ENCODE measurements at regions not wholly inside any gene's neighbourhood (a gene's known extent, or its start where the extent isn't known, plus 50 kb on each side); places are given as distances from the start of the nearest gene placed in this dataset.

DNA sequence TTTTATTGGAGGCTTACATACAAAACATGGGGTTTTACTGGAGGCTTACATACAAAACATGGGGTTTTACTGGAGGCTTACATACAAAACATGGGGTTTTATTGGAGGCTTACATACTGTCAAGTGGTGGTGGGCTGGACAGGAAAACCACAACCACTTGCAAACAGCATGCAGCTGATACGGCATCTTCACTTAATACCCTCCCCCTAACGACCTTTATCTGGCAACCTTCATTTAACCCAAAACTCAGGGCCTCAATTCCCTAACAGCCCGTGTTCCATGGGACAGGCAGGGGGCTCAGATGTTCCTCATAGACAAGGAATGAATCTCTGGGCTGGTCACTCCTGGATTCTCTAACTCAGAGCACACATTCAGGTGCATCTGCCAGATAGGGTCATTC lies 137.1 kb downstream of the CD47 start:
- H3K9me3 Mint-ChIP-seq = peaks cover 3% of the 10 kb centered on the region
- H3K4me3 Mint-ChIP-seq = no peak overlapping the region
- H3K36me3 Mint-ChIP-seq (ENCODE audit: low read depth) = no peaks in the 10 kb centered on the region
- H3K27me3 Mint-ChIP-seq (ENCODE audit: low read depth) = no peaks in the 10 kb centered on the region
- no peak overlapping the region for H3K27ac Mint-ChIP-seq (ENCODE audit: unreplicated experiment)
- no peak for DNase-seq (ENCODE audit: low read depth, low spot score)
- peaks cover 22% of the 10 kb centered on the region for H3K4me1 Mint-ChIP-seq
- TF ChIP-seq, protein P1, sequence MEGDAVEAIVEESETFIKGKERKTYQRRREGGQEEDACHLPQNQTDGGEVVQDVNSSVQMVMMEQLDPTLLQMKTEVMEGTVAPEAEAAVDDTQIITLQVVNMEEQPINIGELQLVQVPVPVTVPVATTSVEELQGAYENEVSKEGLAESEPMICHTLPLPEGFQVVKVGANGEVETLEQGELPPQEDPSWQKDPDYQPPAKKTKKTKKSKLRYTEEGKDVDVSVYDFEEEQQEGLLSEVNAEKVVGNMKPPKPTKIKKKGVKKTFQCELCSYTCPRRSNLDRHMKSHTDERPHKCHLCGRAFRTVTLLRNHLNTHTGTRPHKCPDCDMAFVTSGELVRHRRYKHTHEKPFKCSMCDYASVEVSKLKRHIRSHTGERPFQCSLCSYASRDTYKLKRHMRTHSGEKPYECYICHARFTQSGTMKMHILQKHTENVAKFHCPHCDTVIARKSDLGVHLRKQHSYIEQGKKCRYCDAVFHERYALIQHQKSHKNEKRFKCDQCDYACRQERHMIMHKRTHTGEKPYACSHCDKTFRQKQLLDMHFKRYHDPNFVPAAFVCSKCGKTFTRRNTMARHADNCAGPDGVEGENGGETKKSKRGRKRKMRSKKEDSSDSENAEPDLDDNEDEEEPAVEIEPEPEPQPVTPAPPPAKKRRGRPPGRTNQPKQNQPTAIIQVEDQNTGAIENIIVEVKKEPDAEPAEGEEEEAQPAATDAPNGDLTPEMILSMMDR (conservative IDR thresholded peaks at IDR 0.05) = no peak

DNA sequence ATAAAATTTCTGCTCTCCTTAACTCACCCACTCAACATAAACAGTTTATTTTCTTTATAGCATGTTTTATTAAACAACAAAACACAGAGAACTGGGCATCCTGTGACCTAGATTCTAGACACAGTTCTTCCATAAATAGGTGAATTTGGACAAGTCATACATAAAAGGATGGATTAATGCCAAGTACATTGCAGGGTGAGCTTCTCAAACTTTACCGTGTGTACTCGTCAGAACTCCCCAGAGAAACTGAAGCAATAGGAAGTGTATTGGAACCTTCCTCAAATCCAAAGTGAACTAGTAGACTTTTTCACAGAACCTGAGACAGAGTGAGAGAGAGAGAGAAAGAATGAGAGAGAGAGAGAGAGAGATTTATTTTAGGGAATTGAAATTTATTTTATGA lies 139.7 kb downstream of the CD47 start:
- peaks cover 3% of the 10 kb centered on the region for H3K9me3 Mint-ChIP-seq
- no peak overlapping the region for H3K27ac Mint-ChIP-seq (ENCODE audit: unreplicated experiment)
- no peak for DNase-seq (ENCODE audit: low read depth, low spot score)
- no peak overlapping the region for H3K4me3 Mint-ChIP-seq
- H3K27me3 Mint-ChIP-seq (ENCODE audit: low read depth) = no peaks in the 10 kb centered on the region
- TF ChIP-seq, protein P1 (conservative IDR thresholded peaks at IDR 0.05) = no peak
- H3K36me3 Mint-ChIP-seq (ENCODE audit: low read depth) = no peaks in the 10 kb centered on the region
- H3K4me1 Mint-ChIP-seq = peaks cover 12% of the 10 kb centered on the region

DNA sequence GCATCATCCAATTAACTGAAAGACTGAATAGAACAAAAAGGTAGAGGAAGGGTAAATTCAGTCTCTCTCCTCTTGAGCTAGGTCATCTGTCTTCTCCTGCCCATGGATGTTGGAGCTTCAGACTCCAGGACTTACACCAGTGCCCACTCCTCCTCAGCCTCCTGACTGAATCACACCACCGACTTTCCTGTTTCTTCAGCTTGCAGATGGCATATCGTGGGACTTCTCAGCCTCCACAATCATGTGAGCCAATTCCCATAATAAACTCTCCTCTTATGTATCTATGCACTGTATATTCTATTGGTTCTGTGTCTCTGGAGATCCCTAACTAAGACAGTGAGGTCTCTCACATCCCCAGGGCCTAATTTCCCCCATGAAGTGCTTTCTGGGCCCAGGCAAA lies 140.4 kb downstream of the CD47 start:
- TF ChIP-seq, protein P1 (conservative IDR thresholded peaks at IDR 0.05) = no peak
- H3K4me3 Mint-ChIP-seq = no peak overlapping the region
- H3K27me3 Mint-ChIP-seq (ENCODE audit: low read depth) = no peaks in the 10 kb centered on the region
- peaks cover 12% of the 10 kb centered on the region for H3K4me1 Mint-ChIP-seq
- peaks cover 3% of the 10 kb centered on the region for H3K9me3 Mint-ChIP-seq
- no peaks in the 10 kb centered on the region for H3K36me3 Mint-ChIP-seq (ENCODE audit: low read depth)
- DNase-seq (ENCODE audit: low read depth, low spot score) = no peak
- no peak overlapping the region for H3K27ac Mint-ChIP-seq (ENCODE audit: unreplicated experiment)

DNA sequence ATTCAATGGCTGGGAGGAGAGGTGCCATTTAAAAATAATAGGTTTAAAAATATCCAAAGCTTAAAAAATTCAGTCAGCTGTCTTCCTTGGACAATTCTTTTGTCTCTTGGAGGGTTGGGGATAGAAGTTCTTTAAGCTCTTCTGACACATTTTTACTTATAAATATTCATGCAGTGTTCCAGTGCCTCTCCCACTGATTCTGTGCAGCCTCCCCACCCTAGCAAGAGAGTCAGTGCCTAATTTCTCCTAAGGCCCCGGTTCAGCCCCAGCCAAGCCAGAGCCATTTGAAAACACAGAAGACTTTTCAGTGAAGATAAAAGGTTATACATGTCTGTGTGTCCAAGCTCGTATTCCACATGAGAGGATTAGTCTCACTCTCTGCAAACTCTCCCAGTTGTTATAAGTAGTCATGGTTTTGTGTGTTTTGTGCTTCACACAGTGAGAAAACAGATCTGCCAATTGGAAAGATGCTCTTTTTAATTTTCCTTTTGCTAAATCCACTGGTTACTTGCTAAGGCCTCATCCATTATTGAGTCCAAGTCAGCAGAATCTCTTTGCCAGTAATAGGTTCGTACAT lies 141.3 kb downstream of the CD47 start:
- no peak overlapping the region for H3K4me3 Mint-ChIP-seq
- no peak overlapping the region for H3K27ac Mint-ChIP-seq (ENCODE audit: unreplicated experiment)
- peaks cover 3% of the 10 kb centered on the region for H3K9me3 Mint-ChIP-seq
- no peaks in the 10 kb centered on the region for H3K27me3 Mint-ChIP-seq (ENCODE audit: low read depth)
- H3K36me3 Mint-ChIP-seq (ENCODE audit: low read depth) = no peaks in the 10 kb centered on the region
- H3K4me1 Mint-ChIP-seq = peaks cover 12% of the 10 kb centered on the region
- TF ChIP-seq, protein P1 (conservative IDR thresholded peaks at IDR 0.05) = no peak
- no peak for DNase-seq (ENCODE audit: low read depth, low spot score)

DNA sequence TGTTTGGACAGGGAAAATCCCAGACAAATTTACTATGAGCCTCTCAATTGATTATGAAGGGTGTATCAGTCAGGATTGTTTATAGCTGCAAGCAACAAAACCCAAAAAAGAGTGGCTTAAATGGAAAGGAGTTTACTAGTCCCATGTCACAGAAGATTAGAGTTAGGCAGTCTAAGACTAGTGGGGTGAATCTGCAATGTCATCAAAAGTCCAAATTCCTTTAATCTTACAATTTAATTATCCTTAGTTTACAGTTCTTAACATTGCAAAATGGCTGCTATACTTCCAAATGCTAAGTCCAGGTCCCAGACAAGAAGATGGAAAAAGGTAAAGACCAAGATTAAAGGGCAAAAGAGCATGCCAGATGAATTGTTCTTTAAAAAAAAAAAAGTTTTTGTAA lies 143.6 kb downstream of the CD47 start:
- TF ChIP-seq, protein P1 (conservative IDR thresholded peaks at IDR 0.05) = no peak
- Mint-ChIP-seq H3K27me3 (ENCODE audit: low read depth) (no peaks in the 10 kb centered on the region), H3K27ac (ENCODE audit: unreplicated experiment) (no peak overlapping the region), H3K4me3 (no peak overlapping the region), H3K36me3 (ENCODE audit: low read depth) (no peaks in the 10 kb centered on the region), H3K4me1 (peaks cover 12% of the 10 kb centered on the region), H3K9me3 (peaks cover 3% of the 10 kb centered on the region)
- no peak for DNase-seq (ENCODE audit: low read depth, low spot score)
